H1 (cell line): ENCODE measurements at regions not wholly inside any gene's neighbourhood (a gene's known extent, or its start where the extent isn't known, plus 50 kb on each side); places are given as distances from the start of the nearest gene placed in this dataset.

ENCODE experiments used
- CTCF ChIA-PET: fragments of 300-600 bp; sonication (Branson Sonifier 250); formaldehyde crosslinking; loops from one replicate; lab custom pipeline; 2021; ENCODE audit not compliant: partially characterized antibody; lab: Charles Lee
- POLR2A ChIA-PET: fragments of 300-600 bp; sonication (Branson Sonifier 250); formaldehyde crosslinking; loops from one replicate; lab custom pipeline; 2021; ENCODE audit warnings: inconsistent platforms; ENCODE audit not compliant: partially characterized antibody; lab: Charles Lee
- DNase-seq, 2 experiments: peaks; one replicate each; pipeline versions ENCODE4 v3.0.0 to v3.0.0-alpha.2; 2010 to 2022; ENCODE audit warnings: low spot score in 2 of 2, low read depth in 1 of 2, mixed read lengths in 1 of 2
- FAIRE-seq: peaks from 2 replicates; lab custom pipeline; 2011; peaks lifted over from hg19 to GRCh38; lab: Jason Lieb, UNC
- H2AFZ ChIP-seq: 2 replicates; pipeline ENCODE4 v1.8.1; 2012; ENCODE audit warnings: low read length, inconsistent platforms
- H2AK5ac ChIP-seq: 2 replicates; pipeline ENCODE4 v1.6.1; 2013; ENCODE audit warnings: low read depth, low read length
- H2BK120ac ChIP-seq: replicated peaks from 2 replicates; pipeline ENCODE3; 2013; ENCODE audit warnings: low read depth, low read length, inconsistent platforms
- H2BK12ac ChIP-seq: 2 replicates; pipeline ENCODE4 v1.6.1; 2013; ENCODE audit warnings: low read depth, low read length
- H2BK15ac ChIP-seq: 2 replicates; pipeline ENCODE4 v1.6.1; 2013; ENCODE audit warnings: low read length
- H2BK20ac ChIP-seq: 2 replicates; pipeline ENCODE4 v1.6.1; 2013; ENCODE audit warnings: low read length
- H2BK5ac ChIP-seq: 2 replicates; pipeline ENCODE4 v1.6.1; 2013; ENCODE audit warnings: low read depth, low read length
- H3K14ac ChIP-seq: 2 replicates; pipeline ENCODE4 v1.6.1; 2013; ENCODE audit warnings: inconsistent platforms; ENCODE audit not compliant: insufficient read length
- H3K18ac ChIP-seq: 2 replicates; pipeline ENCODE4 v1.6.1; 2013; ENCODE audit warnings: low read length; ENCODE audit errors: extremely low read depth
- H3K23ac ChIP-seq: 2 replicates; pipeline ENCODE4 v1.6.1; 2013; ENCODE audit warnings: inconsistent platforms; ENCODE audit not compliant: insufficient read length
- H3K23me2 ChIP-seq: 2 replicates; pipeline ENCODE4 v1.6.1; 2013; ENCODE audit warnings: low read depth, low read length
- H3K27ac ChIP-seq: 2 replicates; pipeline ENCODE4 v1.6.1; 2011; ENCODE audit warnings: low read depth, low read length, inconsistent platforms
- H3K27me3 ChIP-seq, 4 experiments: replicated peaks in 1 of 4; 1 replicate in 1 of 4; 2 replicates in 3 of 4; pipeline versions ENCODE4 v1.6.1 to v1.8.1; 2011 to 2013; ENCODE audit warnings: low read length in 3 of 4, mild to moderate bottlenecking in 3 of 4, inconsistent platforms in 2 of 4, mixed read lengths in 2 of 4, moderate library complexity in 1 of 4; ENCODE audit not compliant: control insufficient read depth in 3 of 4, insufficient read depth in 3 of 4; ENCODE audit errors: extremely low read depth in 1 of 4
- H3K36me3 ChIP-seq, 4 experiments: 2 replicates each; pipeline versions ENCODE4 v1.6.1 to v1.8.1; 2011 to 2013; ENCODE audit warnings: mild to moderate bottlenecking in 4 of 4, low read length in 3 of 4, moderate library complexity in 2 of 4, control low read depth in 1 of 4, inconsistent platforms in 1 of 4; ENCODE audit not compliant: insufficient read depth in 4 of 4, control insufficient read depth in 2 of 4
- H3K4ac ChIP-seq: replicated peaks from 2 replicates; pipeline ENCODE3; 2013; ENCODE audit warnings: low read length, low read depth, mixed read lengths, inconsistent platforms; ENCODE audit not compliant: insufficient read length
- H3K4me1 ChIP-seq, 4 experiments: replicated peaks in 1 of 4; 1 replicate in 1 of 4; 2 replicates in 3 of 4; pipeline versions ENCODE4 v1.6.1 to v1.8.1; 2011 to 2013; ENCODE audit warnings: low read length in 3 of 4, inconsistent platforms in 2 of 4, mixed read lengths in 1 of 4; ENCODE audit not compliant: insufficient read depth in 4 of 4, control insufficient read depth in 3 of 4
- H3K4me2 ChIP-seq, 2 experiments: 2 replicates each; pipeline versions ENCODE4 v1.6.1 to v1.8.1; 2011 to 2013; ENCODE audit warnings: low read depth in 2 of 2, low read length in 2 of 2, control low read depth in 1 of 2, inconsistent platforms in 1 of 2, mild to moderate bottlenecking in 1 of 2; ENCODE audit not compliant: insufficient read depth in 1 of 2
- H3K4me3 ChIP-seq, 4 experiments: fragments of 200-600, 300-600 bp in 1 of 4; sonication (generic), shearing (Covaris generic), sonication (Bioruptor Twin) in 1 of 4; 2 replicates each; pipeline versions ENCODE4 v1.5.1 to v1.8.1; 2011 to 2016; ENCODE audit warnings: low read length in 4 of 4, low read depth in 3 of 4, control low read depth in 2 of 4, inconsistent platforms in 2 of 4, mild to moderate bottlenecking in 2 of 4, mixed read lengths in 1 of 4, moderate library complexity in 1 of 4; ENCODE audit not compliant: insufficient read depth in 2 of 4; ENCODE audit errors: extremely low read depth in 1 of 4
- H3K56ac ChIP-seq: replicated peaks from 2 replicates; pipeline ENCODE3; 2013; ENCODE audit warnings: low read depth, mild to moderate bottlenecking, mixed read lengths, low read length, inconsistent platforms; ENCODE audit not compliant: insufficient read length
- H3K79me1 ChIP-seq: 2 replicates; pipeline ENCODE4 v1.6.1; 2013; ENCODE audit warnings: low read depth, low read length, control low read depth
- H3K79me2 ChIP-seq, 2 experiments: 2 replicates each; pipeline versions ENCODE4 v1.6.1 to v1.8.1; 2012 to 2013; ENCODE audit warnings: low read length in 2 of 2, mild to moderate bottlenecking in 2 of 2, inconsistent platforms in 1 of 2; ENCODE audit not compliant: insufficient read depth in 2 of 2, control insufficient read depth in 1 of 2
- H3K9ac ChIP-seq, 4 experiments: replicated peaks in 1 of 4; 1 replicate in 1 of 4; 2 replicates in 3 of 4; pipeline versions ENCODE4 v1.6.1 to v1.8.1; 2011 to 2013; ENCODE audit warnings: low read depth in 3 of 4, low read length in 3 of 4, control low read depth in 2 of 4, mild to moderate bottlenecking in 2 of 4, moderate library complexity in 2 of 4, inconsistent platforms in 1 of 4; ENCODE audit errors: extremely low read depth in 1 of 4
- H3K9me3 ChIP-seq, 2 experiments: 2 replicates each; pipeline versions ENCODE4 v1.6.1 to v1.8.1; 2012 to 2013; ENCODE audit warnings: mild to moderate bottlenecking in 2 of 2, moderate library complexity in 2 of 2, control low read depth in 1 of 2, inconsistent platforms in 1 of 2, low read depth in 1 of 2, low read length in 1 of 2, mixed read lengths in 1 of 2; ENCODE audit not compliant: insufficient read depth in 2 of 2
- H4K20me1 ChIP-seq, 2 experiments: replicated peaks in 1 of 2; 2 replicates each; pipeline versions ENCODE3 to v1.8.1; 2011 to 2013; ENCODE audit warnings: inconsistent platforms in 2 of 2, low read length in 2 of 2, mild to moderate bottlenecking in 1 of 2; ENCODE audit not compliant: insufficient read depth in 2 of 2, control insufficient read depth in 1 of 2
- H4K5ac ChIP-seq: 2 replicates; pipeline ENCODE4 v1.6.1; 2013; ENCODE audit warnings: low read length, low read depth, mixed read lengths, inconsistent platforms; ENCODE audit not compliant: insufficient read length
- H4K8ac ChIP-seq: 2 replicates; pipeline ENCODE4 v1.8.0; 2013; ENCODE audit warnings: mild to moderate bottlenecking, moderate library complexity, low read length, inconsistent platforms; ENCODE audit not compliant: insufficient read depth; ENCODE audit errors: extremely low read depth
- H4K91ac ChIP-seq: replicated peaks from 2 replicates; pipeline ENCODE3; 2013; ENCODE audit warnings: low read length, mixed read lengths, inconsistent platforms; ENCODE audit not compliant: insufficient read length
- CBX5 ChIP-seq: fragments of 300-800, 300-1000 bp; sonication (generic); IDR thresholded peaks from 2 replicates; pipeline ENCODE4 v1.7.1; 2016; ENCODE audit warnings: antibody characterized with exemption, low read length, low read depth
- NANOG ChIP-seq: IDR thresholded peaks from 2 replicates; pipeline ENCODE4 v1.6.1; 2011; ENCODE audit warnings: low read length, low read depth, mild to moderate bottlenecking, inconsistent platforms; ENCODE audit not compliant: insufficient read depth, poor library complexity, severe bottlenecking
- SIRT6 ChIP-seq: IDR thresholded peaks from one replicate; pipeline ENCODE4 v1.7.1; 2012; ENCODE audit warnings: low read length, inconsistent platforms
- WGBS, 2 experiments: shearing (Covaris generic) in 1 of 2; methylation state at CpG; one replicate each; pipeline versions ENCODE4 v1.1.6 to v1.1.7; 2013 to 2015; ENCODE audit warnings: low lambda C conversion rate in 2 of 2, mixed read lengths in 2 of 2, inconsistent platforms in 1 of 2, low coverage in 1 of 2, missing lambda C conversion rate in 1 of 2; ENCODE audit not compliant: insufficient replicate concordance in 2 of 2, insufficient coverage in 1 of 2, insufficient read length in 1 of 2; ENCODE audit errors: extremely low coverage in 1 of 2, missing lambda C conversion rate in 1 of 2; 5-methylcytosine and 5-hydroxymethylcytosine counted together

DNA sequence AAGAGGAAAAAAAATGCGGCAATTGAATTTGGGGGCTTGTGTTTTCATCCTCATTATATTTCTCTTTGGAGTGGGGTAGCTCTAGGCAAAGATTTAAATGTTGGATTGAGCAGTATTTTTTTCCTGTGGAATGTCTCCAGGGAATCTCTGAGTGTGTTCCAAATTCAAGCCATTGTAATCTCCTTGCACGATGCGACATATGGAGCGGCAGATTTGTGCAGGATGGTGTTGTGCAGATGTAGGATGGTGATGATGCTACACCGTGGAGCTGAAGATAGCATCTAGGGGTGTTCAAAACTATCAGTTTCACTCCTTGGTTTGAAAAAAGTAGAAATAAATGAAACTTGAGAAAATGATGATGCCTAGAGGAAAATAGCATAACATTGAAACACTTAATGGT lies 777.5 kb upstream of the EPHA7 start:
- H2BK12ac ChIP-seq: no peak overlapping the region
- H4K8ac ChIP-seq: no peak overlapping the region
- H4K91ac ChIP-seq: peak overlapping the region; percentile 52
- H3K9me3 ChIP-seq: no peaks in the 10 kb centered on the region
- 91% methylated on average over 5 of the region's 5 CpGs; no CpG with 5 or more reads in 1 of the 2 experiments for WGBS, 2 experiments
- H3K23me2 ChIP-seq: no peaks in the 10 kb centered on the region
- H4K5ac ChIP-seq: no peak overlapping the region
- H2AK5ac ChIP-seq: no peak overlapping the region
- H3K36me3 ChIP-seq: no peaks in the 10 kb centered on the region
- no peak overlapping the region for H3K9ac ChIP-seq
- 0 out of 2 replicates have a peak overlapping the region, but pooled peaks have one; percentile 9 for H2AFZ ChIP-seq
- H4K20me1 ChIP-seq: no peaks in the 10 kb centered on the region
- DNase-seq: no peak
- H3K23ac ChIP-seq: no peak overlapping the region
- H3K14ac ChIP-seq: no peak overlapping the region
- peaks cover 0 to 2% (median 0%) of the 10 kb centered on the region in 4 experiments; a peak in 3 of 7 replicates for H3K4me1 ChIP-seq
- ChIA-PET CTCF (no interaction called here), POLR2A (no interaction called here)
- peak overlapping the region; percentile 79 for H2BK120ac ChIP-seq
- no peak overlapping the region for H3K18ac ChIP-seq
- FAIRE-seq: no peak
- H3K27ac ChIP-seq: no peak overlapping the region
- H2BK15ac ChIP-seq: 0 out of 2 replicates have a peak overlapping the region, but pooled peaks have one; percentile 40
- TF ChIP-seq CBX5 (no peak), NANOG (no peak), SIRT6 (no peak)
- H3K79me1 ChIP-seq: no peaks in the 10 kb centered on the region
- H3K4me3 ChIP-seq: no peak overlapping the region
- H3K56ac ChIP-seq: no peak overlapping the region
- no peak overlapping the region for H3K4ac ChIP-seq
- no peaks in the 10 kb centered on the region for H3K79me2 ChIP-seq
- H2BK5ac ChIP-seq: no peak overlapping the region
- no peak overlapping the region for H3K4me2 ChIP-seq
- no peak overlapping the region for H2BK20ac ChIP-seq
- H3K27me3 ChIP-seq: no peaks in the 10 kb centered on the region
